Neural progenitor cell (in vitro differentiated cells): ENCODE measurements at regions not wholly inside any gene's neighbourhood (a gene's known extent, or its start where the extent isn't known, plus 50 kb on each side); places are given as distances from the start of the nearest gene placed in this dataset.

Experiments
- CTCF ChIP-seq: fragments of 200-600 bp; sonication (generic); IDR thresholded peaks from 2 replicates; pipeline ENCODE4 v1.5.1; 2017; ENCODE audit warnings: antibody characterized with exemption, mild to moderate bottlenecking
- EZH2phosphoT487 ChIP-seq: fragments of 200-600 bp; sonication (generic); IDR thresholded peaks from 2 replicates; pipeline ENCODE4 v1.6.1; 2017; ENCODE audit warnings: antibody characterized with exemption

GRCh38 chr3:65148687-65149086 lies 460.9 kb upstream of the ADAMTS9 start:
- TF ChIP-seq CTCF (no peak), EZH2phosphoT487 (no peak)
